Left kidney (tissue), 1 donor: ENCODE measurements at regions not wholly inside any gene's neighbourhood (a gene's known extent, or its start where the extent isn't known, plus 50 kb on each side); places are given as distances from the start of the nearest gene placed in this dataset.

ENCODE experiments used
- DNase-seq: peaks from one replicate; pipeline ENCODE4 v3.0.0-alpha.2; 2013

- DNase-seq = no peak
Measured at GRCh38 chr14:42927313-42927712, 1320.6 kb downstream of the LRFN5 start.

GRCh38 chr14:42921901-42922300, 1315.2 kb downstream of the LRFN5 start:
- DNase-seq = no peak

- no peak for DNase-seq
Measured at GRCh38 chr14:42918615-42919014, 1311.9 kb downstream of the LRFN5 start.

- DNase-seq = no peak
Measured at GRCh38 chr14:42911642-42912041, 1305.0 kb downstream of the LRFN5 start.

- DNase-seq = no peak
Measured at GRCh38 chr14:42909659-42910058, 1303.0 kb downstream of the LRFN5 start.

- DNase-seq = no peak
Measured at GRCh38 chr14:42893183-42893582, 1286.5 kb downstream of the LRFN5 start.

- DNase-seq = peak; percentile 14
Measured at GRCh38 chr14:42884100-42884499, 1277.4 kb downstream of the LRFN5 start.

GRCh38 chr14:42877716-42878115, 1271.0 kb downstream of the LRFN5 start:
- DNase-seq = no peak

GRCh38 chr14:42872786-42873185, 1266.1 kb downstream of the LRFN5 start:
- no peak for DNase-seq

GRCh38 chr14:42869681-42870080, 1263.0 kb downstream of the LRFN5 start:
- no peak for DNase-seq

- no peak for DNase-seq
Measured at GRCh38 chr14:42862114-42862513, 1255.4 kb downstream of the LRFN5 start.

GRCh38 chr14:42860371-42860770, 1253.7 kb downstream of the LRFN5 start:
- no peak for DNase-seq

- DNase-seq = no peak
Measured at GRCh38 chr14:42856106-42856505, 1249.4 kb downstream of the LRFN5 start.

- DNase-seq = no peak
Measured at GRCh38 chr14:42855085-42855484, 1248.4 kb downstream of the LRFN5 start.

- no peak for DNase-seq
Measured at GRCh38 chr14:42854061-42854460, 1247.4 kb downstream of the LRFN5 start.

GRCh38 chr14:42848652-42849051, 1242.0 kb downstream of the LRFN5 start:
- DNase-seq = no peak

- no peak for DNase-seq
Measured at GRCh38 chr14:42814817-42815216, 1208.1 kb downstream of the LRFN5 start.

- no peak for DNase-seq
Measured at GRCh38 chr14:42806909-42807315, 1200.2 kb downstream of the LRFN5 start.

GRCh38 chr14:42804141-42804540, 1197.5 kb downstream of the LRFN5 start:
- DNase-seq = no peak

GRCh38 chr14:42802346-42802745, 1195.7 kb downstream of the LRFN5 start:
- DNase-seq = no peak

- no peak for DNase-seq
Measured at GRCh38 chr14:42792166-42792565, 1185.5 kb downstream of the LRFN5 start.

GRCh38 chr14:42782754-42783153, 1176.1 kb downstream of the LRFN5 start:
- DNase-seq = no peak

- DNase-seq = no peak
Measured at GRCh38 chr14:42778984-42779383, 1172.3 kb downstream of the LRFN5 start.

GRCh38 chr14:42750771-42751170, 1144.1 kb downstream of the LRFN5 start:
- DNase-seq = no peak

GRCh38 chr14:42742084-42742483, 1135.4 kb downstream of the LRFN5 start:
- no peak for DNase-seq
